ENCODE measurements at regions not wholly inside any gene's neighbourhood (a gene's known extent, or its start where the extent isn't known, plus 50 kb on each side); places are given as distances from the start of the nearest gene placed in this dataset.

DNA sequence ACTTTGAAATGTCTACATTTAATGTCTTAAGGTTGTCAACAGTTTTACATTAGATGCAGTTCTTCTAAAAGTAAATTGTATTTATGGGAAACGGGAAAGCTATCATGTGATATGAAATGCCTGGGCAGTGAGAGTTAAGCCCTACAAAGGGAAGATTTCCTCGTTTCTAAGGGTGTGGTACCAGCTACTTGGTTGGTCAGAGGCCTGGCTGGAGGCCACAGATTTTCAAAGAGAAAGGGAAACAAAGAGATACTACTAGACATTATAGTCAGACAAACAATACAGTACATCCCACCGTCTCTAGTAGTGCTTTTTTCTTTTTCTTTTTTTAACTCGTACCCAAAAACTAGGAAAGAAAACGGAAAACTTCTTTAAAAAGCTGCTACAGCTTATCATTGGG, 467.8 kb downstream of the PCDH7 start:
- TF ChIP-seq, protein P1, sequence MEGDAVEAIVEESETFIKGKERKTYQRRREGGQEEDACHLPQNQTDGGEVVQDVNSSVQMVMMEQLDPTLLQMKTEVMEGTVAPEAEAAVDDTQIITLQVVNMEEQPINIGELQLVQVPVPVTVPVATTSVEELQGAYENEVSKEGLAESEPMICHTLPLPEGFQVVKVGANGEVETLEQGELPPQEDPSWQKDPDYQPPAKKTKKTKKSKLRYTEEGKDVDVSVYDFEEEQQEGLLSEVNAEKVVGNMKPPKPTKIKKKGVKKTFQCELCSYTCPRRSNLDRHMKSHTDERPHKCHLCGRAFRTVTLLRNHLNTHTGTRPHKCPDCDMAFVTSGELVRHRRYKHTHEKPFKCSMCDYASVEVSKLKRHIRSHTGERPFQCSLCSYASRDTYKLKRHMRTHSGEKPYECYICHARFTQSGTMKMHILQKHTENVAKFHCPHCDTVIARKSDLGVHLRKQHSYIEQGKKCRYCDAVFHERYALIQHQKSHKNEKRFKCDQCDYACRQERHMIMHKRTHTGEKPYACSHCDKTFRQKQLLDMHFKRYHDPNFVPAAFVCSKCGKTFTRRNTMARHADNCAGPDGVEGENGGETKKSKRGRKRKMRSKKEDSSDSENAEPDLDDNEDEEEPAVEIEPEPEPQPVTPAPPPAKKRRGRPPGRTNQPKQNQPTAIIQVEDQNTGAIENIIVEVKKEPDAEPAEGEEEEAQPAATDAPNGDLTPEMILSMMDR (IDR thresholded peaks at IDR 0.05), result no peak
- TF ChIP-seq POLR2A (IDR thresholded peaks at IDR 0.05), result no peak
